OCI-LY1 (cell line): ENCODE measurements at regions not wholly inside any gene's neighbourhood (a gene's known extent, or its start where the extent isn't known, plus 50 kb on each side); places are given as distances from the start of the nearest gene placed in this dataset.

Source experiments
- CTCF ChIP-seq: fragments of 200-600 bp; sonication (generic), shearing (Covaris generic); IDR thresholded peaks from 2 replicates; pipeline ENCODE4 v1.5.1; 2017; ENCODE audit warnings: mild to moderate bottlenecking, antibody characterized with exemption, low read length, moderate library complexity, mixed read lengths
- EZH2 ChIP-seq: fragments of 200-600 bp; sonication (generic), shearing (Covaris generic); IDR thresholded peaks from 2 replicates; pipeline ENCODE4 v1.8.0; 2017; ENCODE audit warnings: borderline replicate concordance, mixed run types, mild to moderate bottlenecking, antibody characterized with exemption, low read length, moderate library complexity, mixed read lengths

- TF ChIP-seq CTCF (no peak), EZH2 (no peak)
Observed at GRCh38 chr2:185921048-185921756, 182.6 kb downstream of the FSIP2 start.
